ENCODE measurements at regions not wholly inside any gene's neighbourhood (a gene's known extent, or its start where the extent isn't known, plus 50 kb on each side); places are given as distances from the start of the nearest gene placed in this dataset.

DNA sequence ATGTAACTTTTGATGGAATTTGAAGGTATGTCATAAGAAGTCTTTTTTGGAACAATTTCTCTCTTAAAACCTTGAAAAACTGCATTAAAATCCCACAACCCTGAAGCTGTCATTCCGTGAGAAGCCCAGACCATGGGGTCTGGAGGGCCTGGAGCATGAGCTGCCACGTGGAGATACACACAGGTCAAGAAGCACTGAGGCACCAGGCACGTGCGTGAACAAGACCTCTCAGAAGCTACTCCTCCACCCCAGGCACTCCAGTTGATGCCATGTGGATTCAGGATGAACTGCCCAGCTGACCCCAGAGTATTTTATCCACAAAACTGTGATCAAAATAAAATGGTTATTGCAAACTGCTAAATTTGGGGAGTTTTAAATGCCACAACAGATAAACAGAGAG lies 227.5 kb upstream of the BRINP1 start:
- in situ Hi-C loops (cut with MboI; ENCODE audit: low pct_ligation_motif_present in 1 of 4, low pct_unique_long_range_greater_than_20kb in 1 of 4, low sequenced_read_pairs in 3 of 4) = loop anchor here in 1 of 4 donors (25.0 kb wide), 1 partner anchor 91 kb away; no protein-coding TSS in a partner anchor
- Histone ChIP-seq H3K9me3 (no peaks in the 10 kb centered on the region), H3K4me1 (no peaks in the 10 kb centered on the region), H3K4me3 (no peak overlapping the region), H3K36me3 (no peaks in the 10 kb centered on the region), H3K27ac (no peak overlapping the region), H3K27me3 (no peaks in the 10 kb centered on the region)
- 73 to 82% methylated on average over 4 of the region's 4 CpGs for WGBS, 2 donors (ENCODE audit: low coverage in 1 of 2)
- TF ChIP-seq, protein P1, sequence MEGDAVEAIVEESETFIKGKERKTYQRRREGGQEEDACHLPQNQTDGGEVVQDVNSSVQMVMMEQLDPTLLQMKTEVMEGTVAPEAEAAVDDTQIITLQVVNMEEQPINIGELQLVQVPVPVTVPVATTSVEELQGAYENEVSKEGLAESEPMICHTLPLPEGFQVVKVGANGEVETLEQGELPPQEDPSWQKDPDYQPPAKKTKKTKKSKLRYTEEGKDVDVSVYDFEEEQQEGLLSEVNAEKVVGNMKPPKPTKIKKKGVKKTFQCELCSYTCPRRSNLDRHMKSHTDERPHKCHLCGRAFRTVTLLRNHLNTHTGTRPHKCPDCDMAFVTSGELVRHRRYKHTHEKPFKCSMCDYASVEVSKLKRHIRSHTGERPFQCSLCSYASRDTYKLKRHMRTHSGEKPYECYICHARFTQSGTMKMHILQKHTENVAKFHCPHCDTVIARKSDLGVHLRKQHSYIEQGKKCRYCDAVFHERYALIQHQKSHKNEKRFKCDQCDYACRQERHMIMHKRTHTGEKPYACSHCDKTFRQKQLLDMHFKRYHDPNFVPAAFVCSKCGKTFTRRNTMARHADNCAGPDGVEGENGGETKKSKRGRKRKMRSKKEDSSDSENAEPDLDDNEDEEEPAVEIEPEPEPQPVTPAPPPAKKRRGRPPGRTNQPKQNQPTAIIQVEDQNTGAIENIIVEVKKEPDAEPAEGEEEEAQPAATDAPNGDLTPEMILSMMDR (IDR thresholded peaks at IDR 0.05) = no peak
- TF ChIP-seq POLR2AphosphoS5 (IDR thresholded peaks at IDR 0.05) (no peak), EP300 (IDR thresholded peaks at IDR 0.05; ENCODE audit: low read depth) (no peak), POLR2A (IDR thresholded peaks at IDR 0.05) (no peak)
- intact Hi-C loops (cut with DNase I; ENCODE audit: low total_unique reads) = no loop called here
- no peak for DNase-seq

DNA sequence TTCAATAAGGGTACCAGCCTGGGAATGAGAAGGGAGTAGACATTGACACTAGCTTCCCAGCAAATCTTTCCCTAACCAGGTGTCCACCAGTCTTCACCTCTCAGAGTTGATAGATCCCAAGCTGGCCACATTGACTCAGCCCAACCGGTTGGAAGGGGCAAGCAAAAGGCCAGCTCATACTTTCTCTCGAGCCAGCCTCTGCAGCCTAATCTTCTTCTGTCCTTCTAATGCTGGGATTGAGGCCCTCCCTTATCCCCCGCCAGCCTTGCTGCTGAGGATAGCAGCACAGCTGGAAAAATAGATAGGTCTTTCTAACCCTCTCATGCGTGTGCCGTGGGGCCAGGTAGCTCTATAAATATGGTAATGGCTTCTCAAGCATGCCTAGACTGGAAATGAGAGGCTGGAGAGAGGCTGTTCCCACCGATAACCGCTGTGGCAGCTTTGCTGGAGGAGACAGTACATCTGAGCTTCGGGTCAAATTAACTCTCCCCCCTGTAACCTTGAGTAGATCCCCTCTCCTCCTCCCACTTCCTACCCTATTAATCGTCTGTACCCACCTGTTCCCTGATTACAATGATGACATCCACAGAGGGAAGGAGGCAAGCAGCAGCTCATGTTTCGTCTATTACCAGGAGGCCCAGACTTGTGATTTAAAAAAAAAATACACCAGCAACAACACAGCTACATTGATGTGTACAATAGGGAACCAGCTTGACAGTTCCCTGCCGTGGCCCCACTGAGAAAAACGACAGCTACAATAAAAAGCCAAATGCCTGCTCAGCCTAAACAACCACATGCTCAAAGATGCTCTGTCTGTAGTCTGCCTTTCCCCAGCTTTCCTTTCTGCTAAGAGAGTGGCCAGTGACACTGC lies 219.9 kb upstream of the BRINP1 start:
- Histone ChIP-seq H3K27me3 (no peaks in the 10 kb centered on the region), H3K4me3 (no peak overlapping the region), H3K4me1 (no peaks in the 10 kb centered on the region), H3K27ac (no peak overlapping the region), H3K9me3 (no peaks in the 10 kb centered on the region), H3K36me3 (no peaks in the 10 kb centered on the region)
- 61 to 77% methylated on average over 3 to 12 of the region's 12 CpGs for WGBS, 2 donors (ENCODE audit: low coverage in 1 of 2)
- DNase-seq = no peak
- intact Hi-C loops (cut with DNase I; ENCODE audit: low total_unique reads) (no loop called here), in situ Hi-C loops (cut with MboI; ENCODE audit: low pct_ligation_motif_present in 1 of 4, low pct_unique_long_range_greater_than_20kb in 1 of 4, low sequenced_read_pairs in 3 of 4) (loop anchor here in 1 of 4 donors (25.0 kb wide), 1 partner anchor 98 kb away; no protein-coding TSS in a partner anchor)
- TF ChIP-seq POLR2AphosphoS5 (IDR thresholded peaks at IDR 0.05) (no peak), EP300 (IDR thresholded peaks at IDR 0.05; ENCODE audit: low read depth) (no peak), POLR2A (IDR thresholded peaks at IDR 0.05) (no peak)
- TF ChIP-seq, protein P1 (IDR thresholded peaks at IDR 0.05) = no peak

DNA sequence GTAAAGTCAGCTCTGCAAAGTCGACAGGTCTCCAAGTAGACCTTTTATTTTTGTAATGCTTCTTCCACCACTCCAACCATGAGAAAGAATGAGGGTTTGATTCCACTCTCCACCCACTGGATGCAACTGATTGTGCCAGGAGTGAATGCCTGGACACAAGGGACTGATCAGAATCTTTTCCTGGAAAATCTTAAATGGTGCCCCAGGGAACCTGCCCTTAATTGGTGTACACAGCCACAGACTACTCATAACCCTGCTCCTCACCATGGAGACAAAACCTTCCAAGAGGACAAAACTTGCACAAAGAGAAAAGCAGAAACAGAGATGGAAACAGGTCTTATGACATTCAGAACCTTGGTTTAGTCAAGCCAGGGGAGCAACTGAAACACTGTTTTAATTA lies 208.6 kb upstream of the BRINP1 start:
- no peak for DNase-seq
- in situ Hi-C loops (cut with MboI; ENCODE audit: low pct_ligation_motif_present in 1 of 4, low pct_unique_long_range_greater_than_20kb in 1 of 4, low sequenced_read_pairs in 3 of 4) (loop anchor here in 1 of 4 donors (25.0 kb wide), 1 partner anchor 109 kb away; no protein-coding TSS in a partner anchor), intact Hi-C loops (cut with DNase I; ENCODE audit: low total_unique reads) (no loop called here)
- Histone ChIP-seq H3K9me3 (no peaks in the 10 kb centered on the region), H3K27ac (no peak overlapping the region), H3K4me3 (no peak overlapping the region), H3K27me3 (no peaks in the 10 kb centered on the region), H3K4me1 (no peaks in the 10 kb centered on the region), H3K36me3 (no peaks in the 10 kb centered on the region)
- TF ChIP-seq EP300 (IDR thresholded peaks at IDR 0.05; ENCODE audit: low read depth) = no peak
- TF ChIP-seq, protein P1 (IDR thresholded peaks at IDR 0.05) = no peak
- WGBS, 2 donors (ENCODE audit: low coverage in 1 of 2) = 73% methylated on average over 1 of the region's 1 CpG; no CpG with 5 or more reads in 1 of the 2 donors

DNA sequence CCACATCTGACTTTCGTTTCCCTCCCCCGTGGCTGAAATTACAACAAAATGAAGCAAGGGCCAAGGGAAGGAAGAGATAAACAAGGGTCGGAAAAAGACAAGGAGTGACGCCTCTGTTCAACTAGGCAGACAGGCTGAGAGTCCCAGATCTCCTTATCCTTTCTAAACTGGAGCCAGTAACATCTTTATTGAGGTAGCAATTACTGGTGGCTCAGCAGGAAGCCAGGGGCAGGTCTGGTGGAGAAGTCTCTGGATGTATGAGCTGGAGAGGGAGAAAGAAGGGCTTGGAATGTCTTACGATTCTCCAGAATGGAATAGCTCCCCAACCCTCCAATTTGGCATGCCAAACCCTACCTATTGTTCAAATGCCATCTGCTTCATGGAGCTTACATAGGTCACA lies 190.8 kb upstream of the BRINP1 start:
- Histone ChIP-seq H3K27me3 (no peaks in the 10 kb centered on the region), H3K27ac (no peak overlapping the region), H3K4me3 (no peak overlapping the region), H3K9me3 (no peaks in the 10 kb centered on the region), H3K36me3 (no peaks in the 10 kb centered on the region), H3K4me1 (peaks cover 0 to 9% (median 2%) of the 10 kb centered on the region in 4 donors)
- in situ Hi-C loops (cut with MboI; ENCODE audit: low pct_ligation_motif_present in 1 of 4, low pct_unique_long_range_greater_than_20kb in 1 of 4, low sequenced_read_pairs in 3 of 4) (loop anchor here (25.0 kb wide), 3 partner anchors 402 to 927 kb away; no protein-coding TSS in a partner anchor), intact Hi-C loops (cut with DNase I; ENCODE audit: low total_unique reads) (no loop called here)
- DNase-seq = no peak
- 24 to 37% methylated on average over 4 to 5 of the region's 5 CpGs for WGBS, 2 donors (ENCODE audit: low coverage in 1 of 2)
- TF ChIP-seq EP300 (IDR thresholded peaks at IDR 0.05; ENCODE audit: low read depth) = no peak
- no peak for TF ChIP-seq POLR2AphosphoS5 (IDR thresholded peaks at IDR 0.05)
- TF ChIP-seq, protein P1 (IDR thresholded peaks at IDR 0.05) = no peak
- TF ChIP-seq POLR2A (IDR thresholded peaks at IDR 0.05) = no peak
